HG03571 (cell line): ENCODE measurements at regions not wholly inside any gene's neighbourhood (a gene's known extent, or its start where the extent isn't known, plus 50 kb on each side); places are given as distances from the start of the nearest gene placed in this dataset.

Experiments
- ATAC-seq: cut with Tn5 transposase; IDR thresholded peaks from one replicate; pipeline ENCODE4 v1.9.1; 2021; ENCODE audit not compliant: unreplicated experiment

- ATAC-seq, result no peak
Measured at GRCh38 chr4:12880844-12881243, 603.3 kb downstream of the RAB28 start.

GRCh38 chr4:12879496-12879895 is 604.6 kb downstream of the RAB28 start:
- ATAC-seq, result no peak

GRCh38 chr4:12875640-12876243 is 608.4 kb downstream of the RAB28 start:
- ATAC-seq, result no peak

GRCh38 chr4:12873351-12873750 is 610.8 kb downstream of the RAB28 start:
- ATAC-seq, result no peak

- no peak for ATAC-seq
Measured at GRCh38 chr4:12861422-12861821, 622.7 kb downstream of the RAB28 start.

GRCh38 chr4:12852338-12853307 is 631.5 kb downstream of the RAB28 start:
- no peak for ATAC-seq

- no peak for ATAC-seq
Measured at GRCh38 chr4:12846368-12846767, 637.8 kb downstream of the RAB28 start.

- ATAC-seq, result no peak
Measured at GRCh38 chr4:12844141-12844540, 640.0 kb downstream of the RAB28 start.

- ATAC-seq, result no peak
Measured at GRCh38 chr4:12827966-12828365, 656.2 kb downstream of the RAB28 start.

- ATAC-seq, result no peak
Measured at GRCh38 chr4:12791536-12791935, 692.6 kb downstream of the RAB28 start.

GRCh38 chr4:12787261-12787660 is 696.9 kb downstream of the RAB28 start:
- no peak for ATAC-seq

GRCh38 chr4:12778706-12779105 is 705.4 kb downstream of the RAB28 start:
- no peak for ATAC-seq

GRCh38 chr4:12778191-12778590 is 705.9 kb downstream of the RAB28 start:
- ATAC-seq, result no peak

GRCh38 chr4:12770351-12770750 is 713.8 kb downstream of the RAB28 start:
- ATAC-seq, result no peak

- no peak for ATAC-seq
Measured at GRCh38 chr4:12761694-12762093, 722.4 kb downstream of the RAB28 start.

- ATAC-seq, result no peak
Measured at GRCh38 chr4:12747154-12747553, 737.0 kb downstream of the RAB28 start.

- ATAC-seq, result no peak
Measured at GRCh38 chr4:12746221-12746620, 737.9 kb downstream of the RAB28 start.

- ATAC-seq, result no peak
Measured at GRCh38 chr4:12734586-12734985, 749.6 kb downstream of the RAB28 start.

- ATAC-seq, result no peak
Measured at GRCh38 chr4:12729384-12729783, 754.8 kb downstream of the RAB28 start.

GRCh38 chr4:12724510-12724909 is 759.6 kb downstream of the RAB28 start:
- ATAC-seq, result no peak

GRCh38 chr4:12723849-12724447 is 760.2 kb downstream of the RAB28 start:
- no peak for ATAC-seq

GRCh38 chr4:12716896-12717295 is 767.2 kb downstream of the RAB28 start:
- ATAC-seq, result no peak
